Astrocyte (in vitro differentiated cells and primary cell): ENCODE measurements at regions not wholly inside any gene's neighbourhood (a gene's known extent, or its start where the extent isn't known, plus 50 kb on each side); places are given as distances from the start of the nearest gene placed in this dataset.
A peak's percentile ranks its signal among the peaks of the same experiment; 100 is the strongest.

Experiments
- DNase-seq: peaks from one replicate; pipeline ENCODE4 v3.0.0-alpha.2; 2010; ENCODE audit warnings: low read depth
- FAIRE-seq: peaks from 2 replicates; lab custom pipeline; 2011; peaks lifted over from hg19 to GRCh38; lab: Jason Lieb, UNC
- H2AFZ ChIP-seq: 2 replicates; pipeline ENCODE4 v1.6.0; 2012; ENCODE audit warnings: low read depth, low read length, inconsistent platforms
- H3K27ac ChIP-seq: 2 replicates; pipeline ENCODE4 v1.5.1; 2011; ENCODE audit warnings: low read depth, low read length, inconsistent platforms
- H3K27me3 ChIP-seq: 2 replicates; pipeline ENCODE4 v1.6.0; 2011; ENCODE audit warnings: low read length, inconsistent platforms; ENCODE audit not compliant: insufficient read depth
- H3K36me3 ChIP-seq: 2 replicates; pipeline ENCODE4 v1.5.1; 2011; ENCODE audit warnings: low read length, inconsistent platforms; ENCODE audit not compliant: insufficient read depth
- H3K4me1 ChIP-seq: 2 replicates; pipeline ENCODE4 v1.5.1; 2011; ENCODE audit warnings: low read length, inconsistent platforms; ENCODE audit not compliant: insufficient read depth
- H3K4me2 ChIP-seq: 2 replicates; pipeline ENCODE4 v1.6.0; 2012; ENCODE audit warnings: low read length, inconsistent platforms
- H3K4me3 ChIP-seq: 2 replicates; pipeline ENCODE4 v1.5.1; 2011; ENCODE audit warnings: low read depth, mild to moderate bottlenecking, low read length, inconsistent platforms; ENCODE audit not compliant: insufficient read depth
- H3K79me2 ChIP-seq: 2 replicates; pipeline ENCODE4 v1.6.0; 2012; ENCODE audit warnings: mild to moderate bottlenecking, low read length, inconsistent platforms; ENCODE audit not compliant: insufficient read depth
- H3K9ac ChIP-seq: 2 replicates; pipeline ENCODE4 v1.6.0; 2012; ENCODE audit warnings: mild to moderate bottlenecking, low read length, inconsistent platforms
- H3K9me3 ChIP-seq: 2 replicates; pipeline ENCODE4 v1.5.1; 2012; ENCODE audit warnings: low read depth, mild to moderate bottlenecking, low read length, inconsistent platforms; ENCODE audit not compliant: insufficient read depth
- H4K20me1 ChIP-seq: 2 replicates; pipeline ENCODE4 v1.6.0; 2012; ENCODE audit warnings: low read length, inconsistent platforms; ENCODE audit not compliant: insufficient read depth
- H3K27ac Mint-ChIP-seq: one replicate; pipeline ENCODE4 v1.8.0; 2021; ENCODE audit warnings: mild to moderate bottlenecking, mixed read lengths; ENCODE audit not compliant: unreplicated experiment
- H3K27me3 Mint-ChIP-seq: one replicate; pipeline ENCODE4 v1.8.0; 2021; ENCODE audit warnings: low read depth, mixed read lengths; ENCODE audit not compliant: unreplicated experiment
- H3K36me3 Mint-ChIP-seq: one replicate; pipeline ENCODE4 v1.8.0; 2021; ENCODE audit warnings: low read depth, mixed read lengths; ENCODE audit not compliant: unreplicated experiment
- H3K4me1 Mint-ChIP-seq: one replicate; pipeline ENCODE4 v1.8.0; 2021; ENCODE audit warnings: low read depth, mixed read lengths; ENCODE audit not compliant: unreplicated experiment
- H3K4me3 Mint-ChIP-seq: one replicate; pipeline ENCODE4 v1.8.0; 2021; ENCODE audit warnings: mild to moderate bottlenecking, moderate library complexity, mixed read lengths; ENCODE audit not compliant: unreplicated experiment
- H3K9me3 Mint-ChIP-seq: one replicate; pipeline ENCODE4 v1.8.0; 2021; ENCODE audit warnings: mild to moderate bottlenecking, mixed read lengths; ENCODE audit not compliant: unreplicated experiment
- EZH2 ChIP-seq: IDR thresholded peaks from 2 replicates; pipeline ENCODE4 v1.6.1; 2012; ENCODE audit warnings: mild to moderate bottlenecking, low read length, inconsistent platforms; ENCODE audit not compliant: insufficient read depth
- TF ChIP-seq, protein P1 (sequence below): IDR thresholded peaks from 2 replicates; pipeline ENCODE4 v1.5.1; 2011; ENCODE audit warnings: low read depth, mild to moderate bottlenecking, inconsistent platforms, low read length, moderate library complexity; ENCODE audit not compliant: insufficient read depth

DNA sequence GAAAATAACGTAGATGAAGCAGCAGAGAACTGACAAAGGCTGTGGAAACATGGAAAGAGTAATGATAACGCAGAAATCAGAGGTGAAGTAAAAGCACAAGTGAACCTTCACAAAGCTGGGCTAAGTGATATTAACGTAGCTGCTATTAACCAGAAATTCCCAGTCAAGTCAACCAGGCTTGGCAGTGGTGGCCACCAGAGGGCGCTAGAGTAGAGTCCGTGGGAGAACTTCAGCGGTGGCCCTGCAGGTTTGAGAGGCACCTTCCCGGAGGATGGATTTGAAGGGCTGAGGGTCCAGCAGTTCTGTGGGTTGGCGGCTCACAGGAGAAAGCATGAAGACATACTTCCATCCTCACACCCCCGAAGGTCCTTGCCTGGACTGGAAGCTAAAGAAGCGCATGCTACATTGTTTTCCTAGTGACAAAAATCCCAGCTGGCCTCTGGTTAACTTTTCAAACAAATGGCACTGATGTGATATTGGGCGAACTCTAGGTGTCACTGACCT is 81.7 kb upstream of the ZNF648 start:
- H3K36me3 Mint-ChIP-seq, result no peaks in the 10 kb centered on the region
- H3K36me3 ChIP-seq, result no peaks in the 10 kb centered on the region
- TF ChIP-seq EZH2, result no peak
- TF ChIP-seq, protein P1, sequence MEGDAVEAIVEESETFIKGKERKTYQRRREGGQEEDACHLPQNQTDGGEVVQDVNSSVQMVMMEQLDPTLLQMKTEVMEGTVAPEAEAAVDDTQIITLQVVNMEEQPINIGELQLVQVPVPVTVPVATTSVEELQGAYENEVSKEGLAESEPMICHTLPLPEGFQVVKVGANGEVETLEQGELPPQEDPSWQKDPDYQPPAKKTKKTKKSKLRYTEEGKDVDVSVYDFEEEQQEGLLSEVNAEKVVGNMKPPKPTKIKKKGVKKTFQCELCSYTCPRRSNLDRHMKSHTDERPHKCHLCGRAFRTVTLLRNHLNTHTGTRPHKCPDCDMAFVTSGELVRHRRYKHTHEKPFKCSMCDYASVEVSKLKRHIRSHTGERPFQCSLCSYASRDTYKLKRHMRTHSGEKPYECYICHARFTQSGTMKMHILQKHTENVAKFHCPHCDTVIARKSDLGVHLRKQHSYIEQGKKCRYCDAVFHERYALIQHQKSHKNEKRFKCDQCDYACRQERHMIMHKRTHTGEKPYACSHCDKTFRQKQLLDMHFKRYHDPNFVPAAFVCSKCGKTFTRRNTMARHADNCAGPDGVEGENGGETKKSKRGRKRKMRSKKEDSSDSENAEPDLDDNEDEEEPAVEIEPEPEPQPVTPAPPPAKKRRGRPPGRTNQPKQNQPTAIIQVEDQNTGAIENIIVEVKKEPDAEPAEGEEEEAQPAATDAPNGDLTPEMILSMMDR, result peak; percentile 96
- no peaks in the 10 kb centered on the region for H4K20me1 ChIP-seq
- H3K4me3 Mint-ChIP-seq, result no peak overlapping the region
- peak overlapping the region; percentile 93 for H3K27ac Mint-ChIP-seq
- no peaks in the 10 kb centered on the region for H3K9me3 ChIP-seq
- no peak overlapping the region for H3K4me3 ChIP-seq
- H3K27me3 Mint-ChIP-seq, result peaks cover 2% of the 10 kb centered on the region
- no peak overlapping the region for H3K9ac ChIP-seq
- peaks cover 27% of the 10 kb centered on the region for H3K4me1 Mint-ChIP-seq
- FAIRE-seq, result no peak
- peaks cover 12% of the 10 kb centered on the region for H3K4me1 ChIP-seq
- no peak overlapping the region for H2AFZ ChIP-seq
- peak; percentile 46 for DNase-seq
- peaks cover 6% of the 10 kb centered on the region for H3K27me3 ChIP-seq
- no peak overlapping the region for H3K27ac ChIP-seq
- H3K4me2 ChIP-seq, result no peak overlapping the region
- no peaks in the 10 kb centered on the region for H3K79me2 ChIP-seq
- H3K9me3 Mint-ChIP-seq, result no peaks in the 10 kb centered on the region

DNA sequence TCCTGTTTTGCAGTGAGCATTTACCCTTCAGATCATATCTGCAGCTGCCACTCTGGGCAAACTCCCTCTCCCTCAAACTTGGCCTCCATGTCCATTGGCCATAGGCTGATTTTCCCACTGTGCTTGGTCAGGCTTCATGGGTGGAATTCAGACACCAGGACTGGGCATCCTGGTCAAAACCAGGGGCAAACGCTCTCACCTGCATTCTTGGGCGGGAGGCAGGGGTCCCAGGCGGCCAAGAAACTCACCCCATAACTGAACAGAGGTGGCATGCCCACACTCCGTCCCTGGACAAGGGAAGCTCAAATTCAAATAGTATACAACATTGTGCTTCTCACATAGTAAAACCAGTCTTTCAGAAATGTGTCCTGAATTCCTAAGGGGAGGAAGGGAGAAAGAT is 81.1 kb upstream of the ZNF648 start:
- Histone ChIP-seq H3K27me3 (peaks cover 6% of the 10 kb centered on the region), H2AFZ (no peak overlapping the region), H3K4me2 (no peak overlapping the region), H3K9ac (no peak overlapping the region), H3K4me3 (no peak overlapping the region), H3K4me1 (peaks cover 12% of the 10 kb centered on the region), H4K20me1 (no peaks in the 10 kb centered on the region), H3K27ac (no peak overlapping the region), H3K36me3 (no peaks in the 10 kb centered on the region), H3K9me3 (no peaks in the 10 kb centered on the region), H3K79me2 (no peaks in the 10 kb centered on the region)
- Mint-ChIP-seq H3K4me1 (peaks cover 27% of the 10 kb centered on the region), H3K9me3 (no peaks in the 10 kb centered on the region), H3K4me3 (no peak overlapping the region), H3K27ac (no peak overlapping the region), H3K27me3 (peaks cover 2% of the 10 kb centered on the region), H3K36me3 (no peaks in the 10 kb centered on the region)
- DNase-seq, result no peak
- no peak for TF ChIP-seq EZH2
- TF ChIP-seq, protein P1, result no peak
- FAIRE-seq, result no peak

DNA sequence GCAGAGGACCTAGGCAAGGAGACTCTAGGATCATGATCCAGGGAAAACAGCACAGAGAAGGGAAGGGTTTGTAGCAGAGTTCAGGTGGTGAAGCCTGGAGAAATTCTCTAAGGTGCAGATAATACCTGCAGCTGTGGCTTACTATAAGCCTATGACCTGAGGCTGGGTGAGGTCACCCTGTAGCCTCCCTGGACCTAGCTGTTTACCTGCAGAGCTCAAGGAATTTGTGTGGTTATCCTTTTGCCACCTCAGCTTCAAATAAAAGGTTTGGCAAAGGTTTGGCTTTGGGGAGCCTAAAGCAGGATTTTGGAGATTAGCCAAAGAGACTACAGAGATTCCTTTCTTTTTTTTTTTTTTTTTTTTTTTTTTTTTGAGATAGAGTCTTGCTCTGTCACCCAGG is 79.5 kb upstream of the ZNF648 start:
- Histone ChIP-seq H3K27ac (no peak overlapping the region), H3K36me3 (no peaks in the 10 kb centered on the region), H3K9ac (no peak overlapping the region), H3K79me2 (no peaks in the 10 kb centered on the region), H3K4me1 (peaks cover 12% of the 10 kb centered on the region), H3K4me3 (no peak overlapping the region), H3K4me2 (no peak overlapping the region), H3K9me3 (no peaks in the 10 kb centered on the region), H4K20me1 (no peaks in the 10 kb centered on the region), H2AFZ (no peak overlapping the region), H3K27me3 (peaks cover 6% of the 10 kb centered on the region)
- H3K9me3 Mint-ChIP-seq, result no peaks in the 10 kb centered on the region
- H3K27me3 Mint-ChIP-seq, result peaks cover 5% of the 10 kb centered on the region
- DNase-seq (no peak), FAIRE-seq (no peak)
- H3K4me1 Mint-ChIP-seq, result peaks cover 27% of the 10 kb centered on the region
- no peaks in the 10 kb centered on the region for H3K36me3 Mint-ChIP-seq
- H3K27ac Mint-ChIP-seq, result no peak overlapping the region
- TF ChIP-seq, protein P1, result no peak
- TF ChIP-seq EZH2, result no peak
- no peak overlapping the region for H3K4me3 Mint-ChIP-seq
